H9 (cell line): ENCODE measurements at regions not wholly inside any gene's neighbourhood (a gene's known extent, or its start where the extent isn't known, plus 50 kb on each side); places are given as distances from the start of the nearest gene placed in this dataset.

Source experiments
- DNase-seq: peaks from one replicate; pipeline ENCODE4 v3.0.0-alpha.2; 2017
- H2AFZ ChIP-seq: one replicate; pipeline ENCODE4 v1.6.1; 2013; ENCODE audit warnings: mild to moderate bottlenecking, low read length, control low read depth, moderate library complexity
- H2AK5ac ChIP-seq: 2 replicates; pipeline ENCODE4 v1.6.1; 2013; ENCODE audit warnings: low read length, control low read depth, mixed read lengths; ENCODE audit not compliant: insufficient read length
- H2BK120ac ChIP-seq: one replicate; pipeline ENCODE4 v1.6.1; 2013; ENCODE audit warnings: low read depth, mild to moderate bottlenecking, low read length, control low read depth, inconsistent platforms; ENCODE audit not compliant: poor library complexity, severe bottlenecking
- H2BK12ac ChIP-seq: 2 replicates; pipeline ENCODE4 v1.6.1; 2013; ENCODE audit warnings: low read length, control low read depth, mixed read lengths, low read depth; ENCODE audit not compliant: insufficient read length
- H2BK15ac ChIP-seq: 2 replicates; pipeline ENCODE4 v1.6.1; 2013; ENCODE audit warnings: low read depth, low read length, control low read depth
- H2BK20ac ChIP-seq: one replicate; pipeline ENCODE4 v1.6.1; 2013; ENCODE audit warnings: low read depth, mild to moderate bottlenecking, low read length, control low read depth, inconsistent platforms; ENCODE audit not compliant: poor library complexity, severe bottlenecking
- H2BK5ac ChIP-seq: 2 replicates; pipeline ENCODE4 v1.6.1; 2013; ENCODE audit warnings: low read length, control low read depth, mixed read lengths; ENCODE audit not compliant: insufficient read length
- H3K14ac ChIP-seq: 2 replicates; pipeline ENCODE4 v1.6.1; 2013; ENCODE audit warnings: low read length, control low read depth; ENCODE audit not compliant: insufficient read depth
- H3K18ac ChIP-seq: 2 replicates; pipeline ENCODE4 v1.6.1; 2013; ENCODE audit warnings: low read depth, mild to moderate bottlenecking, mixed read lengths, low read length, control low read depth; ENCODE audit not compliant: insufficient read length
- H3K23ac ChIP-seq: 2 replicates; pipeline ENCODE4 v1.6.1; 2013; ENCODE audit warnings: low read length, control low read depth, mixed read lengths, low read depth; ENCODE audit not compliant: insufficient read length
- H3K23me2 ChIP-seq: 2 replicates; pipeline ENCODE4 v1.6.1; 2013; ENCODE audit warnings: low read depth, mild to moderate bottlenecking, mixed read lengths, low read length, control low read depth; ENCODE audit not compliant: insufficient read length, poor library complexity, severe bottlenecking
- H3K27ac ChIP-seq: 2 replicates; pipeline ENCODE4 v1.5.1; 2013; ENCODE audit warnings: low read length, control low read depth, mixed read lengths, low read depth; ENCODE audit not compliant: insufficient read length
- H3K27me3 ChIP-seq: 2 replicates; pipeline ENCODE4 v1.6.1; 2013; ENCODE audit warnings: low read length, control low read depth, inconsistent platforms; ENCODE audit not compliant: insufficient read depth
- H3K4ac ChIP-seq: 2 replicates; pipeline ENCODE4 v1.6.1; 2013; ENCODE audit warnings: low read depth, mild to moderate bottlenecking, control low read depth, inconsistent platforms, low read length, moderate library complexity
- H3K4me1 ChIP-seq: 2 replicates; pipeline ENCODE4 v1.6.1; 2013; ENCODE audit warnings: low read length, control low read depth, inconsistent platforms; ENCODE audit not compliant: insufficient read depth
- H3K4me2 ChIP-seq: 2 replicates; pipeline ENCODE4 v1.6.1; 2013; ENCODE audit warnings: low read length, control low read depth, mixed read lengths; ENCODE audit not compliant: insufficient read length, insufficient read depth
- H3K56ac ChIP-seq: 2 replicates; pipeline ENCODE4 v1.6.1; 2013; ENCODE audit warnings: low read depth, mild to moderate bottlenecking, mixed read lengths, low read length, control low read depth; ENCODE audit not compliant: insufficient read length
- H3K79me1 ChIP-seq: 2 replicates; pipeline ENCODE4 v1.6.1; 2013; ENCODE audit warnings: low read depth, mild to moderate bottlenecking, moderate library complexity, low read length, control low read depth, inconsistent platforms; ENCODE audit not compliant: insufficient read depth, poor library complexity, severe bottlenecking
- H3K79me2 ChIP-seq: 2 replicates; pipeline ENCODE4 v1.6.1; 2013; ENCODE audit warnings: low read length, control low read depth, inconsistent platforms; ENCODE audit not compliant: insufficient read depth
- H3K9ac ChIP-seq: 2 replicates; pipeline ENCODE4 v1.6.1; 2013; ENCODE audit warnings: low read length, control low read depth, mixed read lengths; ENCODE audit not compliant: insufficient read length; ENCODE audit errors: extremely low read depth
- H3K9me3 ChIP-seq: one replicate; pipeline ENCODE4 v1.6.1; 2013; ENCODE audit warnings: low read depth, low read length, inconsistent platforms; ENCODE audit not compliant: control insufficient read depth
- H3T11ph ChIP-seq: one replicate; pipeline ENCODE4 v1.6.1; 2013; ENCODE audit warnings: mild to moderate bottlenecking, low read length, control low read depth, inconsistent platforms
- H4K20me1 ChIP-seq: one replicate; pipeline ENCODE4 v1.6.1; 2013; ENCODE audit not compliant: control insufficient read depth, insufficient read length, insufficient read depth
- H4K5ac ChIP-seq: 2 replicates; pipeline ENCODE4 v1.6.1; 2013; ENCODE audit warnings: low read depth, mild to moderate bottlenecking, mixed read lengths, low read length, control low read depth; ENCODE audit not compliant: insufficient read length
- H4K8ac ChIP-seq: replicated peaks from 2 replicates; pipeline ENCODE4 v1.6.1; 2013; ENCODE audit warnings: low read length, control low read depth, mixed read lengths, low read depth; ENCODE audit not compliant: insufficient read length
- H4K91ac ChIP-seq: 2 replicates; pipeline ENCODE4 v1.6.1; 2013; ENCODE audit warnings: low read depth, mild to moderate bottlenecking, moderate library complexity, mixed read lengths, low read length, control low read depth; ENCODE audit not compliant: insufficient read length
- H3K27ac Mint-ChIP-seq, 3 experiments: 2 replicates in 2 of 3; 3 replicates in 1 of 3; pipeline ENCODE4 v1.8.0; 2020 to 2021; ENCODE audit warnings: mixed read lengths in 3 of 3, mild to moderate bottlenecking in 1 of 3, moderate library complexity in 1 of 3
- H3K27me3 Mint-ChIP-seq: 2 replicates; pipeline ENCODE4 v1.8.0; 2021; ENCODE audit warnings: low read depth, mild to moderate bottlenecking, moderate library complexity, mixed read lengths
- H3K36me3 Mint-ChIP-seq, 3 experiments: 2 replicates in 2 of 3; 3 replicates in 1 of 3; pipeline ENCODE4 v1.8.0; 2020 to 2021; ENCODE audit warnings: low read depth in 3 of 3, mixed read lengths in 3 of 3; ENCODE audit not compliant: insufficient read depth in 1 of 3
- H3K4me1 Mint-ChIP-seq, 2 experiments: 2 replicates each; pipeline ENCODE4 v1.8.0; 2020; ENCODE audit warnings: mixed read lengths in 2 of 2
- H3K4me3 Mint-ChIP-seq, 2 experiments: 2 replicates in 1 of 2; 3 replicates in 1 of 2; pipeline ENCODE4 v1.8.0; 2020 to 2021; ENCODE audit warnings: mild to moderate bottlenecking in 2 of 2, mixed read lengths in 2 of 2, moderate library complexity in 1 of 2
- H3K9me3 Mint-ChIP-seq, 2 experiments: 2 replicates in 1 of 2; 3 replicates in 1 of 2; pipeline ENCODE4 v1.8.0; 2020; ENCODE audit warnings: mild to moderate bottlenecking in 2 of 2, mixed read lengths in 2 of 2, moderate library complexity in 1 of 2
- CTCF ChIP-seq: fragments of 200-600 bp; sonication (generic); conservative IDR thresholded peaks from 3 replicates; pipeline ENCODE4 v1.8.0; 2021; ENCODE audit warnings: antibody characterized with exemption, mild to moderate bottlenecking
- WGBS: extraction: QIAGEN DNeasy Blood & Tissue Kit; methylation state at CpG from one replicate; pipeline ENCODE4 v1.1.7; 2013; ENCODE audit warnings: missing lambda C conversion rate, low lambda C conversion rate, mixed read lengths; ENCODE audit not compliant: insufficient read length; ENCODE audit errors: extremely low coverage; 5-methylcytosine and 5-hydroxymethylcytosine counted together

- no peak overlapping the region for H4K5ac ChIP-seq
- no peak overlapping the region for H3K56ac ChIP-seq
- H3K27me3 ChIP-seq, result no peaks in the 10 kb centered on the region
- H3K9ac ChIP-seq, result no peak overlapping the region
- H3K23me2 ChIP-seq, result no peaks in the 10 kb centered on the region
- H4K8ac ChIP-seq, result no peak overlapping the region
- no peak overlapping the region for H2BK5ac ChIP-seq
- H3K9me3 ChIP-seq, result no peaks in the 10 kb centered on the region
- no peak overlapping the region for H2BK12ac ChIP-seq
- no peaks in the 10 kb centered on the region for H4K20me1 ChIP-seq
- no peak overlapping the region for H2BK120ac ChIP-seq
- no peak overlapping the region for H3K14ac ChIP-seq
- no peak overlapping the region for H2BK20ac ChIP-seq
- no CpG with 5 or more reads among the region's 24 CpGs for WGBS
- Mint-ChIP-seq H3K4me1 (peaks cover 23 to 28% of the 10 kb centered on the region in 2 experiments), H3K4me3 (no peak overlapping the region), H3K27me3 (peaks cover 18% of the 10 kb centered on the region), H3K27ac (no peak overlapping the region), H3K9me3 (no peaks in the 10 kb centered on the region), H3K36me3 (no peaks in the 10 kb centered on the region; a peak in 1 of 7 replicates)
- no peak overlapping the region for H2AFZ ChIP-seq
- no peak overlapping the region for H3K4ac ChIP-seq
- no peak overlapping the region for H3K27ac ChIP-seq
- no peaks in the 10 kb centered on the region for H3K4me1 ChIP-seq
- no peak overlapping the region for H3K4me2 ChIP-seq
- no peak overlapping the region for H2AK5ac ChIP-seq
- no peak overlapping the region for H3K23ac ChIP-seq
- no peak overlapping the region for H4K91ac ChIP-seq
- H3K79me1 ChIP-seq, result no peaks in the 10 kb centered on the region
- no peaks in the 10 kb centered on the region for H3K79me2 ChIP-seq
- DNase-seq, result peak; percentile 18
- TF ChIP-seq CTCF, result no peak
- H2BK15ac ChIP-seq, result no peak overlapping the region
- no peak overlapping the region for H3K18ac ChIP-seq
- H3T11ph ChIP-seq, result no peak overlapping the region
Measured at GRCh38 chr5:1728846-1729245, 70.8 kb downstream of the MRPL36 start.
